ENCODE measurements at regions not wholly inside any gene's neighbourhood (a gene's known extent, or its start where the extent isn't known, plus 50 kb on each side); places are given as distances from the start of the nearest gene placed in this dataset.

DNA sequence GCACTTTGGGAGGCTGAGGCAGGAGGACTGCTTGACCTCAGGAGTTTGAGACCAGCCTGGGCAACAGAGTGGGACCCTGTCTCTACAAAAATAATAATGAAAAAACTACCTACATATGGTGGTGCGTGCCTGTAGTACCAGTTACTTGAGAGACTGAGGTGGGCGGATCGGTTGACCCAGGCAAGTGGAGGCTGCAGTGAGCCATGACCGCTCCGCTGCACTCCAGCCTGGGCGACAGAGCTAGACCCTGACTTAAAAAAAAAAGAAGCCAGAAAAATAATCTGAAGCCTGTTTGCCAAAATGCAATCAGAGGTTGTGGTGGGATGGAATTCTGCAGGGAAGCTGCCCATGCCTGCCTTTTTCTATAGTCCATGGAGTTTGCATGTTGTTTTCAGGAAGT, 50.4 kb upstream of the GGTA1 start:
- no peaks in the 10 kb centered on the region for H3K9me3 ChIP-seq (ENCODE audit: low read depth, low read length, poor library complexity, severe bottlenecking)
- peak overlapping the region; percentile 33 for H3K4me3 ChIP-seq (ENCODE audit: low read depth, low read length, poor library complexity, severe bottlenecking)
- CTCF ChIA-PET = interaction anchor here (0.6 to 1.7 kb wide), 4 partner anchors 42 to 169 kb away, joined by 3 to 5 read pairs (median 3); no protein-coding TSS in a partner anchor
- no peaks in the 10 kb centered on the region for H3K36me3 ChIP-seq (ENCODE audit: insufficient read depth, low read length, poor library complexity, severe bottlenecking)
- no TSS peak for BruUV-seq (replicated peaks)
- peaks cover 4% of the 10 kb centered on the region for H3K4me1 ChIP-seq (ENCODE audit: insufficient read depth, low read length, poor library complexity, severe bottlenecking)
- intact Hi-C loops (cut with micrococcal nuclease; ENCODE audit: unreplicated experiment) = loop anchor here (5.0 kb wide), 3 partner anchors 67 to 147 kb away; no protein-coding TSS in a partner anchor
- no peaks in the 10 kb centered on the region for H3K27me3 ChIP-seq (replicated peaks; ENCODE audit: insufficient read depth, low read depth, low read length, poor library complexity)
- POLR2A ChIA-PET (ENCODE audit: low non-redundant PET) = no interaction called here
- H3K27ac ChIP-seq (ENCODE audit: low read depth, low read length, poor library complexity, severe bottlenecking) = no peak overlapping the region
- no peak for DNase-seq (ENCODE audit: low spot score)
- TF ChIP-seq EZH2 (IDR thresholded peaks at IDR 0.05; ENCODE audit: borderline replicate concordance, low read depth, low read length, poor library complexity, severe bottlenecking) (no peak), CTCF (conservative IDR thresholded peaks at IDR 0.05; ENCODE audit: low read depth, low read length) (no peak)

DNA sequence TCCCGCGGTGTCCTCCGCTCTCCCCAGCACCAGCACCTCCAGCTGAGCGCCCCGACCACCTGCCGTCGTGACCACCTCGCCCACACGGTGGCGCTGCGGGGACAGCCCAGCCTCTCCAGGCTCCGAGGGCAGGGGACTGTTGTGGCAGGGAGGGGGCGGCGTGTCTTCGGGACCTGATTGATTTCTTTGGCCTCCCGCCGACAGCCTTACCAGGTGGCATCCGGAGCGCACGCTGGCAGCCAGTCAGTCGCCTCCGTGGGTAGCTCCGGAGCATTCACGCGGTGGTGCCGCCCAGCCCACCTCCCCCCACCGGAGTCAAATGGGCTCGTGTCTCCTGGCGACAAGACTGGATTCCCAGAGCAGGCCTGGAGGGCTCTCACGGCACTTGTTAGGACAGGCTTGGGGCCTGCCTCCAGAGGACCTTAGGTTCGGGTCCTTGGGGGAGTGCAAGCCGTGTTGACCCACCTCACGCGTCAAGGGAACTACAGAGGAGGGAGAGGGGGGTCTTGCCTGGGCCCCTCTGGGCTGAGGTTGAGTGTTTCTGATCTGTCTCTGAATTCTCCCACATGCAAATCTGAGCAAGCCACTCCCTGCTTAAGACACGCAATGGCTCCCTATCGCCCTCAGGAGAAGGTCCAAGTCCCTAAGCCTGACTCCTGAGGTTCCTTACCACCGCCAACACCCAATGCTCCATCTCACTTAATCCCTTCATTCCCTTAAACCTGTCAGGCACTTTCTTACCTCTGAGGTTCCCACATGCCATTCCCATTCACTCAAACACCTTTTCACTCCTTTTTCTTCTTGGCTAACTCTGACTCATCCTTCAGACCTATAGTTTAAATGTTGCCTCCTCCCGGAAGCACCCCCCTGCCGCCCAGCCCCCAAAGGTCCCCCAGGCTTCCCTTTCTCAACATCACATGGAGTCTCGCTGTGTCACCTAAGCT, 51.2 kb upstream of the GGTA1 start:
- intact Hi-C loops (cut with micrococcal nuclease; ENCODE audit: unreplicated experiment) = loop anchor here (5.0 kb wide), 3 partner anchors 66 to 146 kb away; no protein-coding TSS in a partner anchor
- no peaks in the 10 kb centered on the region for H3K27me3 ChIP-seq (replicated peaks; ENCODE audit: insufficient read depth, low read depth, low read length, poor library complexity)
- H3K9me3 ChIP-seq (ENCODE audit: low read depth, low read length, poor library complexity, severe bottlenecking) = no peaks in the 10 kb centered on the region
- H3K27ac ChIP-seq (ENCODE audit: low read depth, low read length, poor library complexity, severe bottlenecking) = no peak overlapping the region
- no peaks in the 10 kb centered on the region for H3K36me3 ChIP-seq (ENCODE audit: insufficient read depth, low read length, poor library complexity, severe bottlenecking)
- H3K4me3 ChIP-seq (ENCODE audit: low read depth, low read length, poor library complexity, severe bottlenecking) = peak overlapping the region; percentile 33
- peak; percentile 86 for DNase-seq (ENCODE audit: low spot score)
- POLR2A ChIA-PET (ENCODE audit: low non-redundant PET) = no interaction called here
- TF ChIP-seq CTCF (conservative IDR thresholded peaks at IDR 0.05; ENCODE audit: low read depth, low read length) = peak; percentile 96
- TF ChIP-seq EZH2 (IDR thresholded peaks at IDR 0.05; ENCODE audit: borderline replicate concordance, low read depth, low read length, poor library complexity, severe bottlenecking) = no peak
- CTCF ChIA-PET = interaction anchor here (0.6 to 1.7 kb wide), 4 partner anchors 43 to 168 kb away, joined by 3 to 5 read pairs (median 3); no protein-coding TSS in a partner anchor
- H3K4me1 ChIP-seq (ENCODE audit: insufficient read depth, low read length, poor library complexity, severe bottlenecking) = peaks cover 2% of the 10 kb centered on the region
- no TSS peak for BruUV-seq (replicated peaks)

- TF ChIP-seq CTCF (conservative IDR thresholded peaks at IDR 0.05; ENCODE audit: low read depth, low read length) (no peak), EZH2 (IDR thresholded peaks at IDR 0.05; ENCODE audit: borderline replicate concordance, low read depth, low read length, poor library complexity, severe bottlenecking) (no peak)
- ChIA-PET POLR2A (ENCODE audit: low non-redundant PET) (no interaction called here), CTCF (no interaction called here)
- no peaks in the 10 kb centered on the region for H3K27me3 ChIP-seq (replicated peaks; ENCODE audit: insufficient read depth, low read depth, low read length, poor library complexity)
- intact Hi-C loops (cut with micrococcal nuclease; ENCODE audit: unreplicated experiment) = loop anchor here (5.0 kb wide), 3 partner anchors 65 to 145 kb away; no protein-coding TSS in a partner anchor
- DNase-seq (ENCODE audit: low spot score) = no peak
- no peaks in the 10 kb centered on the region for H3K9me3 ChIP-seq (ENCODE audit: low read depth, low read length, poor library complexity, severe bottlenecking)
- H3K36me3 ChIP-seq (ENCODE audit: insufficient read depth, low read length, poor library complexity, severe bottlenecking) = no peaks in the 10 kb centered on the region
- no peak overlapping the region for H3K27ac ChIP-seq (ENCODE audit: low read depth, low read length, poor library complexity, severe bottlenecking)
- BruUV-seq (replicated peaks) = no TSS peak
- H3K4me1 ChIP-seq (ENCODE audit: insufficient read depth, low read length, poor library complexity, severe bottlenecking) = no peaks in the 10 kb centered on the region
- no peak overlapping the region for H3K4me3 ChIP-seq (ENCODE audit: low read depth, low read length, poor library complexity, severe bottlenecking)
These were observed 52.5 kb upstream of the GGTA1 start for GRCh38 chr9:121551985-121552753.

Data from A673 (cell line).